Forelimb muscle (tissue), 1 donor: ENCODE measurements at regions not wholly inside any gene's neighbourhood (a gene's known extent, or its start where the extent isn't known, plus 50 kb on each side); places are given as distances from the start of the nearest gene placed in this dataset.
"Not testable (repeated sequence)": the region's sequence is repeated elsewhere in the genome, so short reads cannot be mapped to it uniquely, and the experiment has no call there.

ENCODE experiments used
- DNase-seq: peaks from one replicate; pipeline ENCODE4 v3.0.0-alpha.2; 2013; ENCODE audit warnings: low read depth

- DNase-seq: no peak
Observed at GRCh38 chr6:12509060-12509459, 207.5 kb upstream of the PHACTR1 start.

GRCh38 chr6:12516070-12516469, 200.5 kb upstream of the PHACTR1 start:
- DNase-seq: no peak

GRCh38 chr6:12522347-12522746, 194.2 kb upstream of the PHACTR1 start:
- DNase-seq: no peak

GRCh38 chr6:12523726-12524125, 192.8 kb upstream of the PHACTR1 start:
- no peak for DNase-seq

- no peak for DNase-seq
Observed at GRCh38 chr6:12525276-12525675, 191.3 kb upstream of the PHACTR1 start.

- no peak for DNase-seq
Observed at GRCh38 chr6:12527339-12527738, 189.2 kb upstream of the PHACTR1 start.

GRCh38 chr6:12528136-12528535, 188.4 kb upstream of the PHACTR1 start:
- DNase-seq: no peak

GRCh38 chr6:12528581-12529363, 187.8 kb upstream of the PHACTR1 start:
- no peak for DNase-seq

- no peak for DNase-seq
Observed at GRCh38 chr6:12529364-12530019, 187.1 kb upstream of the PHACTR1 start.

GRCh38 chr6:12530345-12530744, 186.2 kb upstream of the PHACTR1 start:
- no peak for DNase-seq

- no peak for DNase-seq
Observed at GRCh38 chr6:12533586-12533985, 183.0 kb upstream of the PHACTR1 start.

GRCh38 chr6:12534069-12534853, 182.3 kb upstream of the PHACTR1 start:
- no peak for DNase-seq

- no peak for DNase-seq
Observed at GRCh38 chr6:12535586-12536314, 180.8 kb upstream of the PHACTR1 start.

GRCh38 chr6:12536416-12536815, 180.2 kb upstream of the PHACTR1 start:
- DNase-seq: no peak

GRCh38 chr6:12537389-12537788, 179.2 kb upstream of the PHACTR1 start:
- DNase-seq: no peak

GRCh38 chr6:12538881-12539357, 177.6 kb upstream of the PHACTR1 start:
- no peak for DNase-seq

- DNase-seq: not testable (repeated sequence)
Observed at GRCh38 chr6:12542319-12543115, 174.1 kb upstream of the PHACTR1 start.

- no peak for DNase-seq
Observed at GRCh38 chr6:12543953-12544352, 172.6 kb upstream of the PHACTR1 start.

GRCh38 chr6:12544821-12545565, 171.6 kb upstream of the PHACTR1 start:
- DNase-seq: no peak
